Fibroblast of villous mesenchyme (primary cell): ENCODE measurements at regions not wholly inside any gene's neighbourhood (a gene's known extent, or its start where the extent isn't known, plus 50 kb on each side); places are given as distances from the start of the nearest gene placed in this dataset.

ENCODE experiments used
- DNase-seq: peaks from one replicate; pipeline ENCODE4 v3.0.0-alpha.2; 2010; ENCODE audit warnings: low read depth
- H3K4me3 ChIP-seq: 2 replicates; pipeline ENCODE4 v1.5.1; 2011; ENCODE audit warnings: low read depth, mild to moderate bottlenecking, low read length
- TF ChIP-seq, protein P1 (sequence below): IDR thresholded peaks from 2 replicates; pipeline ENCODE4 v1.5.1; 2012; ENCODE audit warnings: low read depth, mild to moderate bottlenecking, low read length; ENCODE audit not compliant: insufficient read depth

DNA sequence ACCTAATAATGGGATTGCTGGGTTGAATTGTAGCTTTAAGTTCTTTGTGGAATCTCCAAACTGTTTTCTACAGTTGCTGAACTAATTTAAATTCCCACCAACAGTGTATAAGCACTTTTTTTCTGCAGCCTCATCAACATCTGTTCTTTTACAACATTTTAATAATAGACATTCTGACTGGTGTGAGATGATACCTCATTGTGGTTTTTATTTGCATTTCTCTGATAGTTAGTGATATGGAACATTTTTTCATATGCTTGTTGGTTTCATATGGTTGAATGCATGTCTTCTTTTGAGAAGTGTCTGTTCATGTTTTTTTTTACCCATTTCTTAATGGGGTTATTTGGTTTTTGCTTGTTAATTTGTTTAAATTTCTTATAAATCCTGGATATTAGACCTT, 1718.9 kb downstream of the C4orf33 start:
- no peak overlapping the region for H3K4me3 ChIP-seq
- TF ChIP-seq, protein P1, sequence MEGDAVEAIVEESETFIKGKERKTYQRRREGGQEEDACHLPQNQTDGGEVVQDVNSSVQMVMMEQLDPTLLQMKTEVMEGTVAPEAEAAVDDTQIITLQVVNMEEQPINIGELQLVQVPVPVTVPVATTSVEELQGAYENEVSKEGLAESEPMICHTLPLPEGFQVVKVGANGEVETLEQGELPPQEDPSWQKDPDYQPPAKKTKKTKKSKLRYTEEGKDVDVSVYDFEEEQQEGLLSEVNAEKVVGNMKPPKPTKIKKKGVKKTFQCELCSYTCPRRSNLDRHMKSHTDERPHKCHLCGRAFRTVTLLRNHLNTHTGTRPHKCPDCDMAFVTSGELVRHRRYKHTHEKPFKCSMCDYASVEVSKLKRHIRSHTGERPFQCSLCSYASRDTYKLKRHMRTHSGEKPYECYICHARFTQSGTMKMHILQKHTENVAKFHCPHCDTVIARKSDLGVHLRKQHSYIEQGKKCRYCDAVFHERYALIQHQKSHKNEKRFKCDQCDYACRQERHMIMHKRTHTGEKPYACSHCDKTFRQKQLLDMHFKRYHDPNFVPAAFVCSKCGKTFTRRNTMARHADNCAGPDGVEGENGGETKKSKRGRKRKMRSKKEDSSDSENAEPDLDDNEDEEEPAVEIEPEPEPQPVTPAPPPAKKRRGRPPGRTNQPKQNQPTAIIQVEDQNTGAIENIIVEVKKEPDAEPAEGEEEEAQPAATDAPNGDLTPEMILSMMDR, result no peak
- DNase-seq, result no peak

DNA sequence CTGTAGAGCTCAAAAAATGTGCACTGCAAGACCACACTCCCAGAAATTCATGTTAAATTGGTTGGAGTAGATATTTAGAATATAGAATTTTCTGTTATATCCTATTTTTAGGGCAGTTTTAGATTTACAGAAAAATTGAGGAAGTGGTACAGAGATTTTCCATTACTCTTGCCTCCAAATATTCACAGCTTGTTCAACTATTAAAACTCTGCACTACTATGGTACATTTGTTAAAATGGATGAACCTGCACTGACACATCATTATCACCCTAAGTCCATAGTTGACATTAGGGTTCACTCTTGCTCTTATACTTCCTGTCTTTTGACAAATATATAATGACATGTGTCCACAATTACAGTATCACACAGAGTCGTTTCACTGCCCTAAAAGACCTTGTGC, 1724.5 kb downstream of the C4orf33 start:
- DNase-seq, result no peak
- TF ChIP-seq, protein P1, result no peak
- no peak overlapping the region for H3K4me3 ChIP-seq

GRCh38 chr4:130825284-130825683, 1729.3 kb downstream of the C4orf33 start:
- TF ChIP-seq, protein P1, result no peak
- H3K4me3 ChIP-seq, result no peak overlapping the region
- no peak for DNase-seq

GRCh38 chr4:130850019-130850524, 1754.1 kb downstream of the C4orf33 start:
- TF ChIP-seq, protein P1, result no peak
- no peak for DNase-seq

GRCh38 chr4:130851107-130851506, 1755.2 kb downstream of the C4orf33 start:
- DNase-seq, result no peak
- TF ChIP-seq, protein P1, result no peak
- H3K4me3 ChIP-seq, result no peak overlapping the region

More at GRCh38 chr4:130850019-130850524, 1754.1 kb downstream of the C4orf33 start:
- no peak overlapping the region for H3K4me3 ChIP-seq

GRCh38 chr4:130851932-130852331, 1756.0 kb downstream of the C4orf33 start:
- DNase-seq, result no peak
- TF ChIP-seq, protein P1, result no peak

GRCh38 chr4:130855533-130855932, 1759.6 kb downstream of the C4orf33 start:
- TF ChIP-seq, protein P1, result no peak
- H3K4me3 ChIP-seq, result no peak overlapping the region
- DNase-seq, result no peak

More at GRCh38 chr4:130851932-130852331, 1756.0 kb downstream of the C4orf33 start:
- H3K4me3 ChIP-seq, result no peak overlapping the region
